Liver (tissue), 3 donors: ENCODE measurements at regions not wholly inside any gene's neighbourhood (a gene's known extent, or its start where the extent isn't known, plus 50 kb on each side); places are given as distances from the start of the nearest gene placed in this dataset.

Experiments used
- CTCF ChIP-seq: fragments of 150-350 bp; IDR thresholded peaks from 2 replicates; pipeline ENCODE4 v1.5.1; 2017; ENCODE audit warnings: improper control_type of control experiment, low read depth, low read length; ENCODE audit not compliant: missing input control
- SP1 ChIP-seq: IDR thresholded peaks from 2 replicates; pipeline ENCODE4 v1.6.1; 2018; ENCODE audit warnings: antibody characterized with exemption, mild to moderate bottlenecking
- donor health status: healthy.
- donor health status: healthy.

GRCh38 chr11:7143908-7144307 lies 55.1 kb downstream of the RBMXL2 start:
- TF ChIP-seq SP1: no peak
- peak; percentile 53 for TF ChIP-seq CTCF
